Common myeloid progenitor, CD34-positive (primary cell): ENCODE measurements at regions not wholly inside any gene's neighbourhood (a gene's known extent, or its start where the extent isn't known, plus 50 kb on each side); places are given as distances from the start of the nearest gene placed in this dataset.
"Not testable (repeated sequence)": the region's sequence is repeated elsewhere in the genome, so short reads cannot be mapped to it uniquely, and the experiment has no call there.

Experiments used
- CTCF ChIA-PET: fragments of 350-600 bp; sonication (Branson Sonifier 250); formaldehyde crosslinking; loops from one replicate; lab custom pipeline; 2021; ENCODE audit warnings: antibody characterized with exemption; lab: Charles Lee
- POLR2A ChIA-PET: fragments of 350-600 bp; sonication (Branson Sonifier 250); formaldehyde crosslinking; loops from one replicate; lab custom pipeline; 2021; ENCODE audit warnings: antibody characterized with exemption; lab: Charles Lee
- DNase-seq, 3 donors: peaks; one replicate each; pipeline versions ENCODE4 v3.0.0 to v3.0.0-alpha.2; 2013
- H3K27ac ChIP-seq, 2 experiments: 1 replicate in 1 of 2; 2 replicates in 1 of 2; pipeline ENCODE4 v1.7.0; 2013; ENCODE audit warnings: inconsistent platforms in 2 of 2, low read length in 2 of 2, mild to moderate bottlenecking in 2 of 2, low read depth in 1 of 2, moderate library complexity in 1 of 2; ENCODE audit not compliant: severe bottlenecking in 2 of 2, insufficient read depth in 1 of 2, poor library complexity in 1 of 2
- H3K27me3 ChIP-seq, 5 experiments: replicated peaks in 2 of 5; 1 replicate in 3 of 5; 2 replicates in 2 of 5; pipeline versions ENCODE4 v1.6.1 to v1.7.0; 2013; ENCODE audit warnings: low read length in 4 of 5, mild to moderate bottlenecking in 2 of 5, moderate library complexity in 2 of 5, inconsistent platforms in 1 of 5; ENCODE audit not compliant: insufficient read depth in 5 of 5, control insufficient read depth in 4 of 5
- H3K36me3 ChIP-seq, 4 experiments: 1 replicate in 2 of 4; 2 replicates in 2 of 4; pipeline versions ENCODE4 v1.6.1 to v1.7.0; 2013; ENCODE audit warnings: low read length in 3 of 4, control low read depth in 1 of 4, mild to moderate bottlenecking in 1 of 4; ENCODE audit not compliant: control insufficient read depth in 4 of 4, insufficient read depth in 4 of 4
- H3K4me1 ChIP-seq, 4 experiments: 1 replicate in 3 of 4; 2 replicates in 1 of 4; pipeline versions ENCODE4 v1.6.1 to v1.7.1; 2013; ENCODE audit warnings: low read length in 3 of 4, mild to moderate bottlenecking in 3 of 4, control low read depth in 1 of 4, inconsistent platforms in 1 of 4, moderate library complexity in 1 of 4; ENCODE audit not compliant: control insufficient read depth in 4 of 4, insufficient read depth in 4 of 4; ENCODE audit errors: control extremely low read depth in 1 of 4
- H3K4me3 ChIP-seq, 7 experiments: 1 replicate in 4 of 7; 2 replicates in 3 of 7; pipeline versions ENCODE4 v1.5.1 to v1.7.0; 2013; ENCODE audit warnings: mild to moderate bottlenecking in 7 of 7, low read length in 6 of 7, moderate library complexity in 6 of 7, inconsistent platforms in 2 of 7, low read depth in 2 of 7, control low read depth in 1 of 7; ENCODE audit not compliant: insufficient read depth in 4 of 7, control insufficient read depth in 1 of 7; ENCODE audit errors: extremely low read depth in 1 of 7
- H3K9me3 ChIP-seq, 5 experiments: 1 replicate in 4 of 5; 2 replicates in 1 of 5; pipeline versions ENCODE4 v1.6.1 to v1.7.1; 2013; ENCODE audit warnings: low read length in 4 of 5, mild to moderate bottlenecking in 2 of 5, inconsistent platforms in 1 of 5, low read depth in 1 of 5, moderate library complexity in 1 of 5; ENCODE audit not compliant: control insufficient read depth in 4 of 5, insufficient read depth in 2 of 5; ENCODE audit errors: control extremely low read depth in 1 of 5
- WGBS: methylation state at CpG from one replicate; pipeline ENCODE4 v1.1.5; 2013; ENCODE audit not compliant: insufficient coverage; 5-methylcytosine and 5-hydroxymethylcytosine counted together

DNA sequence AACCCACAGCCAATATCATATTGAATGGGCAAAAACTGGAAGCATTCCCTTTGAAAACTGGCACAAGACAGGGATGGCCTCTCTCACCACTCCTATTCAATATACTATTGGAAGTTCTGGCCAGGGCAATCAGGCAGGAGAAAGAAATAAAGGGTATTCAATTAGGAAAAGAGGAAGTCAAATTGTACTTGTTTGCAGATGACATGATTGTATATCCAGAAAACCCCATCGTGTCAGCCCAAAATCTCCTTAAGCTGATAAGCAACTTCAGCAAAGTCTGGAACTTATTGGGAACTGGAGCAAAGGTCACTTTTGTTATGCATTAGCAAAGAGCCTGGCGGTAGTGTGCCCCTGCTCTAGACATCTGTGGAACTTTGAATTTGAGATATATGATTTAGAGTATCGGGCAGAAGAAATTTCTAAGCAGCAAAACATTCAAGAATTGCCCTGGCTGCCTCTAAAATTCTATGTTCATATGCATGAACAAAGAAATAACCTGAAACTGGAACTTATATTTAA lies 53.4 kb upstream of the PSMA1 start:
- POLR2A ChIA-PET = not testable (repeated sequence)

DNA sequence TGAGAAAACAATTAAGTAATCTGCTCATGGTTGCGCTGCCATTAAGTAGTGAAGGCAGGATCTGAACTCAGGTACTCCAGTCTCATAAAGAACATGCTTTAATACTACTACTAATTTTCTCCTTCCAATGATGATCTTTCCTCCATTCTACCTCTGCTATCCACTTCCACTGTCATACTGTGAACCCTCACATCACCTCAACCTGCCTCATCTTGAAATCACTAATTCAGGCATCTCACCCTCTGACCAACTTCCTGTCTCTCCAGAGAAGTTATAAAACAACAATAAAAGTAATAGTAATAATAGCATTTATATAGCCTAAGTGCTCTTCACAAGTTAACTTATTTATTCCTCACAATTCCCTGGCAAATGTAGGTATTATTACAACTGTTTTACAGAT lies 57.1 kb upstream of the PSMA1 start:
- WGBS = no CpG with 5 or more reads among the region's 1 CpG
- DNase-seq = no peak
- Histone ChIP-seq H3K36me3 (no peaks in the 10 kb centered on the region), H3K9me3 (peaks cover 0 to 5% (median 0%) of the 10 kb centered on the region in 5 experiments), H3K4me1 (peaks cover 12 to 16% (median 15%) of the 10 kb centered on the region in 4 experiments), H3K27me3 (no peaks in the 10 kb centered on the region), H3K4me3 (no peak overlapping the region), H3K27ac (no peak overlapping the region)
- CTCF ChIA-PET = no interaction called here
- POLR2A ChIA-PET = no interaction called here

More for the DNA sequence above, 53.4 kb upstream of the PSMA1 start:
- H3K27me3 ChIP-seq, H3K4me3 ChIP-seq, H3K27ac ChIP-seq, CTCF ChIA-PET, H3K36me3 ChIP-seq, H3K4me1 ChIP-seq: not testable (repeated sequence)
- H3K9me3 ChIP-seq = peaks cover 0 to 11% (median 5%) of the 10 kb centered on the region in 5 experiments
- 67% methylated on average over 2 of the region's 3 CpGs for WGBS
- DNase-seq = peak in 1 of 3 donors; percentile 14

DNA sequence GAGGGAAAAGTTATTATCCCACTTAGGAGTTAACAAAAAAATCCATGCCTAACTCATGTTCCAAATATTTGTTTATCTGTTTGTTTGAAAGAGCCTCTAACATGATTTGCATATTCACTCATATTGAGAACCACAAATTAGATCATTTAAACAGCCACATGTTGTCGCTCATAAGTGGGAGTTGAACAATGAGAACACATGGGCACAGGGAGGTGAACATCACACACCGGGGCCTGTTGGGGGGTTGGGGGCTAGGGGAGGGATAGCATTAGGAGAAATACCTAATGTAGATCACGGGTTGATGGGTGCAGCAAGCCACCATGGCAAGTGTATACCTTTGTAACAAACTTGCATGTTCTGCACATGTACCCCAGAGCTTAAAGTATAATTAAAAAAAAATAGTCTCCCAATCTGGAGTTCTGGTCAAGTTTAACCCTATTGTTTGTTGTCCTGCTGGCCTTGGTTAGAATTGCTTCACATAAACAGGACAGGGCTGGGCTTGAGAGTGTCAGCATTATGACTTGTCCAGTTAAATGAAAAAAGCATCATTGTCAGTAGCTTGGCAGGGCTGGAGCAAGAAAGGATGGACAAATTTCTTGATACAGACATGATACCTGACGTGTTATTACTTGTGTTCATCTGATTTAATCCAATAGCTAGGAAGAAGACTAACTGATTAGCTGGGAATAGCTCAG lies 57.8 kb upstream of the PSMA1 start:
- ChIA-PET CTCF (interaction anchor here (0.9 to 1.7 kb wide), 7 partner anchors 9 to 213 kb away, joined by 3 to 8 read pairs (median 3); no protein-coding TSS in a partner anchor), POLR2A (interaction anchor here (1.1 kb wide), 1 partner anchor 15 kb away, joined by 4 read pairs; no protein-coding TSS in a partner anchor)
- 88% methylated on average over 4 of the region's 4 CpGs for WGBS
- DNase-seq = peak in 2 of 3 donors; percentile 11 to 14
- peaks cover 12 to 16% (median 15%) of the 10 kb centered on the region in 4 experiments for H3K4me1 ChIP-seq
- H3K9me3 ChIP-seq = peaks cover 0 to 5% (median 0%) of the 10 kb centered on the region in 5 experiments
- no peaks in the 10 kb centered on the region for H3K36me3 ChIP-seq
- peak overlapping the region in 1 of 7 experiments; percentile 9 for H3K4me3 ChIP-seq
- H3K27ac ChIP-seq = peak overlapping the region in 1 of 2 experiments; percentile 43
- no peaks in the 10 kb centered on the region for H3K27me3 ChIP-seq

DNA sequence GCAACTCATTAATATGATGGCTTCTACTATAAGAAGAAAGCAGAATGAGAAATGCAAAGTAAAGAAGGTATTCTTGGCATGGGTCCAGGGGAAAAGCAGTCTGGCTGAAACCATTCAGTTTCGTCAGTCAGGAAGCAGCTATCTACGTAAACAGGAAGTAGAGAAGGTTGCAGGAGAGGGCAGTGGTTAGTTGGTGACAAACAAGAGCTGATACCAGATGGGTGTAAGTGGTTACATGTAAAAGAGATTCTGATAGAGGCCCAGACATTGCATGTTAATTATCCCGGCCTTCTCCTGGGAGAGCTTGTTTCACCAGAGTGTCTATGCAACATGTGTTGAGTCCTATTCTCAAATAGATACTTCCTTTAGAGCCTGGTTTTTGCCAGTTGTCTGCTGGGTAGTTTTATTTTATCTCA lies 58.4 kb upstream of the PSMA1 start:
- H3K4me3 ChIP-seq = peak overlapping the region in 1 of 7 experiments; percentile 9
- ChIA-PET POLR2A (interaction anchor here (0.5 to 1.1 kb wide), 2 partner anchors 15 to 58 kb away, joined by 3 to 4 read pairs; no protein-coding TSS in a partner anchor), CTCF (interaction anchor here (0.9 to 1.7 kb wide), 7 partner anchors 9 to 212 kb away, joined by 3 to 8 read pairs (median 3); no protein-coding TSS in a partner anchor)
- no peaks in the 10 kb centered on the region for H3K27me3 ChIP-seq
- peak; percentile 95 to 97 (median 97) for DNase-seq
- H3K4me1 ChIP-seq = peaks cover 12 to 16% (median 15%) of the 10 kb centered on the region in 4 experiments
- no peaks in the 10 kb centered on the region for H3K36me3 ChIP-seq
- no peak overlapping the region for H3K27ac ChIP-seq
- H3K9me3 ChIP-seq = peaks cover 0 to 5% (median 0%) of the 10 kb centered on the region in 5 experiments
- 0% methylated on average over 2 of the region's 3 CpGs for WGBS

DNA sequence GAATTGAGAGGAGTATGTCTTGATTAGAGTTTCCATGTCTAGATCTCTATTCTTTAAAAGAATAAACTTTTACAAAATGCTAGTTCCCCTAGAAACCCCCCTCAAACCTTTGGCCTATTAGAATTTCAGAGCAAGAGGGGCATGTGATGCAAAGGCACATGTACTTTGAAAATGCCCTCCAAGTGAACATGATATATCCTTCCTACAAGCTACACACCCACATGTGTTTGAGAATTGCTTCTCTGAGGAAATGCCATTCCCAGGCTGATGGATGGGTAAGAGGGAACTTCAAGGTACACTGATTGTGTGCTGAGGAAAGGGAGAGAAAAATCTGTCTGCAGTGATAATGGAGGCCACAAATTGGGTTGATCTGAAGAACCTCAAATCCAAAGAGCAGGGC lies 59.5 kb upstream of the PSMA1 start:
- Histone ChIP-seq H3K27me3 (no peaks in the 10 kb centered on the region), H3K4me3 (no peak overlapping the region), H3K27ac (no peak overlapping the region), H3K9me3 (no peaks in the 10 kb centered on the region), H3K4me1 (peaks cover 12 to 16% (median 15%) of the 10 kb centered on the region in 4 experiments), H3K36me3 (no peaks in the 10 kb centered on the region)
- no peak for DNase-seq
- POLR2A ChIA-PET = no interaction called here
- CTCF ChIA-PET = interaction anchor here (1.7 to 2.4 kb wide), 2 partner anchors 13 to 211 kb away, joined by 3 to 6 read pairs; no protein-coding TSS in a partner anchor

DNA sequence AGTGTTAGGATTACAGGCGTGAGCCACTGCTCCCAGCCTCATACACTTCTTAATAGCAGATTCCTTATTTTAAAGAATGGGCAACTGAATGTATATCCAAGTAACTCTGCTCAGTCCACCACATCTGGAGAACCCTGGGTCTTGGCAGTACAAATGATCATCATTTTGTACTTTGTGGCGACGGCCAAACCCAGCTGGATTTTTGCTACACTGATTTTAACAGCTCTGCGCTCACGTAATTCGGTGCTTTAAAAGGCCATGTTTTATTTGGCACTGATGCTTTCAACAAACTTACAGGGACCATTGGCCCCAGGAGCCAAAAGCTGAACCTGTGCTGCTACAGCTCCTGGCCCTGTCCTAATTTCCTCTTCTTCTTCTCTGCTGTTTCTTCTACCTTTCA lies 60.8 kb upstream of the PDE3B start:
- Histone ChIP-seq H3K27ac (no peak overlapping the region), H3K4me1 (peaks cover 12 to 21% (median 17%) of the 10 kb centered on the region in 4 experiments), H3K36me3 (no peaks in the 10 kb centered on the region), H3K27me3 (no peaks in the 10 kb centered on the region), H3K4me3 (no peak overlapping the region), H3K9me3 (no peaks in the 10 kb centered on the region)
- DNase-seq = no peak
- WGBS = 100% methylated on average over 6 of the region's 6 CpGs
- ChIA-PET CTCF (no interaction called here), POLR2A (no interaction called here)
